NCI-H1694 (cell line): ENCODE measurements at regions not wholly inside any gene's neighbourhood (a gene's known extent, or its start where the extent isn't known, plus 50 kb on each side); places are given as distances from the start of the nearest gene placed in this dataset.
"Not testable (repeated sequence)": the region's sequence is repeated elsewhere in the genome, so short reads cannot be mapped to it uniquely, and the experiment has no call there.

Source experiments
- DNase-seq: peaks from one replicate; lab custom pipeline; 2025; lab: John Stamatoyannopoulos, UW

GRCh38 chr14:87419925-87420324 lies 573.1 kb downstream of the GALC start:
- DNase-seq: no peak

DNA sequence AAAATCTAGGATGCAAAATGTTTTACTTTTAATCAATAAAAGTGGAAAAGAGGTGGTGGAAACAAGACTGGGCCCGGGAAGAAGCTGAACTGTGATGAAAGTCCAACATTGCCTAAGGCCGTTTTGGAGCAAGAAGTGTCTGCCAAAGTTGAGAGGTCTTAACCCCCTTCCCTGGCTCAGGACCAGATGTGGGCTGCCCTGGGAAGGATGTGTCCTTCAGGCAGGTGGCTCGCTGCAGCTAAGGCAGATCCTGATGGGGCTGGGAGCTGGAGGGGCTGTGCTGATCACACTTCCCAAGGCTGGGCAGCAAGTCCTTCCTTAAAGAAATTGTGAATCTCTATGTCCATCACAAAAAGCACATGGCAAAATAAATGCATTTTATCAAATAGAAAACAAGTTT lies 581.6 kb downstream of the GALC start:
- no peak for DNase-seq

DNA sequence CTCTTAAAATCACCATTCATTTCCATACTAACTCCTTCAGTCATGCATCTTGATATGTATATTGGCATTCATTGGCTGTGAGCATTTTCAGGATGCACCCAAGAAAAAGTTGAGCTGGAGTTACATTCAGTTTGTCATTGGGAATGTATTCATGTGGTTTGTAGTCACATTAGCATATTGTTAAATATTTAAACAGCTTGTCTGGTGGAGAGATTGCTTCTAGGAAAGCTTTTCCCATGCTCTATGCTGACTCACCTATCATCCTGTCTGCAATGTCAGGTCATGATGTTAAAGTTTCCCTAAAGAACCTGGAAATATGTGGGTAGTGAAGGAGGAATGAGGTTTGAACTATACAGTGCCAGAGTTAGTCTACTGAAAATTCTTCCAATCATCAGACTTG lies 583.6 kb downstream of the GALC start:
- DNase-seq: no peak

- DNase-seq: no peak
Measured at GRCh38 chr14:87407344-87407743, 585.6 kb downstream of the GALC start.

DNA sequence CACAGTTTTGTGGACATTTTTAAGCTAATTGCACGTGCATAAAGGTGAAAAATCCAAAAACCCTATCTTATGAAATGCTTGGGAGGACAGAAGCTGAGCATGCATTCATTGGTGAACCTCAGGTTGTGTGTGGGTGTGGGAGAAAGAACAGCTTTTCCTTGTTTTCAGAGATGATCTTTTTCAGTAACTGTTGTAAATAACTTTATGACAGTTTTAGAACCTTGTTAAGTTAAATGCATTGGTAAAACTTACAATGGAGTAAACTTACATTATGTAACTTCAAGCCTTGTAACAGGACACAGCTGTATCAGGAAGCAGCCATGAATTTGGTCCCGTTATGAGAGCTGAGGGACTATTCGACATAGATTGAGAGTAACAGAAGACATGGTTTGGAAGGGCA lies 587.4 kb downstream of the GALC start:
- DNase-seq: no peak

GRCh38 chr14:87397499-87397898 lies 595.5 kb downstream of the GALC start:
- no peak for DNase-seq

DNA sequence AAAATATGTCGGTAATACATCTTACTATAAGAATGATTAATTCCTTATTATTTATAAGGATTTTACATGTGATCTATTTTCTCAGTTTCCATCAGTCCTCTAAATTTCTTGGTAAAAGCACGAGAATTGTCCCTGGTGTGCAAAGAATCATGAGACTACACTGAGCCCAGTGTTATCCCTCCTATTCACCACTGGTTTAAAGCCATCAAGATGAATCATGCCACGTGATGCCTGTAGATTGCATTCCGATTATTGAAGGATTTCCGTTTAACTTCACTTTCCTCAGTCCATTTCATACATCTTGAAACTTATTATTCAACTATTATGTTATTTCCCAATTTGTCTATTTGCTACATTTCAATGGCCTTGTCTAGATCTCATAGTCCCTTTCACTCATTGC lies 601.9 kb downstream of the GALC start:
- DNase-seq: no peak

- no peak for DNase-seq
Measured at GRCh38 chr14:87388946-87389345, 604.0 kb downstream of the GALC start.

GRCh38 chr14:87387806-87388205 lies 605.2 kb downstream of the GALC start:
- no peak for DNase-seq

DNA sequence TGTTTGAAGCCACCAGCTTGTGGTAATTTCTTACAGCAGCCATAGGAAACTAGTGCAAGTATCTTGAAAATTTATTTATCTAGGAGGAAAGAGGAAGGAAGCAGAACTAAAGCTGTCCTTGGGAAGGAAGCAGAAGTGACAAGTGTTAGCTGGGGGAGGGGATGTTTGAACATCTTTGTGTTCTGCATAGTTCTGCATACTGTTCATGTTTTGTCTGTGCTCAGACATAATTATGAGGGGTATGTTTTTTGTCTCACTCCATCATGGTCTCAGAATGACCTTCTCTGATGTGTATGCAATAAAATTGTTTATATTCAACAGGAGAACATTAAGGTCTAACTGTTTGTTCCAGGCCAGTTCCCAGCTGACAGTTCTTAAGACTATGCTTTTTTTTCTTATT lies 606.5 kb downstream of the GALC start:
- DNase-seq: no peak

- DNase-seq: no peak
Measured at GRCh38 chr14:87380054-87380453, 612.9 kb downstream of the GALC start.

- no peak for DNase-seq
Measured at GRCh38 chr14:87368751-87369150, 624.2 kb downstream of the GALC start.

- DNase-seq: not testable (repeated sequence)
Measured at GRCh38 chr14:87360246-87360645, 632.7 kb downstream of the GALC start.

GRCh38 chr14:87351007-87351406 lies 642.0 kb downstream of the GALC start:
- no peak for DNase-seq

- DNase-seq: no peak
Measured at GRCh38 chr14:87349921-87350320, 643.1 kb downstream of the GALC start.

DNA sequence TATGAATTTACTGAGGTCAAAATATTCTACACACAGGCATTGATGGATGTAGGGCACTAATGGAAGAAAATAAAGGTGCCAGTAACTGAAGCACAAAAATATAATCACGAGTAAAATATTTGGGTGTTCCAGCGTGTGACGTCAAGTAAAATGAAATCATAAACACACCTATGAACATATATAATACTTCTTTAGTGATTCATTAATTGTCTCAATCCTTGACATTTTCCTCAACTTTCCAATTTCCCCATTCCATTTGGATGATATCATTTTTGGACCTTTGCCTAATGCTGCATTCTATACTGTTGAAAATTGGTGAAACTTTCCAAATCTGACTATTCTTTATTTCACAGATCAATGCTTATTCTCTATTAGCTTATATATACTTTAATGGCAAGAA lies 649.3 kb downstream of the GALC start:
- no peak for DNase-seq

DNA sequence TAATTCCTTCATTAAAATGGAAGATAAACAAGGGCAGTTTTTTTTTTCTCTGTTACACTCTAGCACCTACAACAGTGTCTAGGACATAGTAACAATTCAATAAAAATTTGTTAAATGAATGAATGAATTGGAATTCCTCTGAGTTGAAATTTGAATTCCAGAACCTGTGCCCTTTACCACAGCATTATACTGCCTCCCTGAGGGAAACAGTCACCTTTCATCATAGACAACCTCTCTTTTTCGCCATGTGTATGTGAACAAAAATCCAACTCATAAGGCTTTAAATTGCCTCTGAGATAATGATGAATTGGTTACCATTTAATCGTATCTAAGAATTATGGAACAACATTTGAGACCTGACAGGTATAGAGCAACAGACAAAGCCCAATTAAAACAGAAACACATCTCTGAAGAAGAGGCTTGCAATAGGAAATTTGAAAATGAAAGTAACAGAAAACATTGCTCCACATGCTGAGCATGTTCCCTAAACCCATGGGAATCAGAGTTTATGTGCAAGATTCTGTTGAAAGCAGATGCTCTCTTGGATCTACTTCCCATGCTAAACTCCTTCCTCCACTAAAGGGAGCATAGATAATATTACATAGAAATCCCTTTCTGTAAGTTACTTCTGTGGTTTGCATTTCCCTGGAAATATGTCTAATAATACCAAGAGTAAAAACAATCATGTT lies 657.8 kb downstream of the GALC start:
- DNase-seq: peak; percentile 57

DNA sequence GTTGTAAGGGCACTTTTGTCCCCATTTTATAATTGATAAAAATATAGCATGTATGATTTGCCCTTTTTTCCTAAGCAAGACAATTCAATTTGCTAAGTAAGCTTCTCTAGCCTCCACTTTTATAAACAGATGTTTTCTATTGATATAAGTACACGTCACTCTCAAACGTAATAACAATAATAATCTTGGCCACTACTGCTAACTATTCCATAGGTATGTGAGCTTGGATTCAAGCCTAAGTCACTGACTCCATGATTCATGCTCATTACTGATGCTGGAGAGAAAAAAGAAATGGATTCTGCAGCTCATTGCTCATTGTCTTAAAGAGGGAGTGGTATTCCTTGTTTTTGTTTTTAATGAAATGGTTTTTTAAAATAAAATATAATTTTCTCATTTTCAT lies 661.0 kb downstream of the GALC start:
- no peak for DNase-seq

- peak; percentile 18 for DNase-seq
Measured at GRCh38 chr14:87325741-87326140, 667.2 kb downstream of the GALC start.

DNA sequence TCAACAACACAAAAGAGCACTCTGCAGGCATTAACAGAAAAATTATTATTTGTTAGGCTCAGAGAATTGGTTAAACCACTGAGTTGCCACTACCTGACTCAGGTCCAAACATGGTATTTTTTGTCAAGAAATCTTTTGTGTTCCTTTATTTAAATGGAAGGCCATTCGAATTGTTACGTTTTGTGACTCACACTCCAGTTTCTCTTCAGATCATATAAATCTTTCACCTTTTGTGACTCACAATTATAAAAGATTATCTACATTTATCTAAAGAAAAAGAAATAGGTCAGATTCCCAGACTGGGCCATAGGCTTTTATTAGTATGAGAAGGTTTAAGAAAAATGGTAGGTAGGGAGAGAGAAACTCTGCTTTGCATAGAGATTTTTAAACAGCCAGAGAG lies 669.8 kb downstream of the GALC start:
- no peak for DNase-seq

- DNase-seq: no peak
Measured at GRCh38 chr14:87321548-87321947, 671.4 kb downstream of the GALC start.

DNA sequence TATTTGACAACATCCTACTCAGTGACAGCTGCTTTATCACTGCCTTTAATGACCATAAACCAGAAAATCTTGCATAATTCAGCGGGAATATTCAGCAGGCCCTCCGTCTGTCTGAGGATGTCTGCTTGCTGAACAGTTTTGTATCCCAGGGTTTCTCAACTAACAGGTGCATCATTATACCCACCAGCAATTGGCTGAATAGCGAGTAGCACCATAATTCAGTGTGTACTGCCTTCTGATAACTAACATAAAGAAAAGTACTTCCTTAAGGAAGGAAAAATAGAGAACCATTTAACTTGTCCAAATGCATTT lies 680.1 kb downstream of the GALC start:
- no peak for DNase-seq

DNA sequence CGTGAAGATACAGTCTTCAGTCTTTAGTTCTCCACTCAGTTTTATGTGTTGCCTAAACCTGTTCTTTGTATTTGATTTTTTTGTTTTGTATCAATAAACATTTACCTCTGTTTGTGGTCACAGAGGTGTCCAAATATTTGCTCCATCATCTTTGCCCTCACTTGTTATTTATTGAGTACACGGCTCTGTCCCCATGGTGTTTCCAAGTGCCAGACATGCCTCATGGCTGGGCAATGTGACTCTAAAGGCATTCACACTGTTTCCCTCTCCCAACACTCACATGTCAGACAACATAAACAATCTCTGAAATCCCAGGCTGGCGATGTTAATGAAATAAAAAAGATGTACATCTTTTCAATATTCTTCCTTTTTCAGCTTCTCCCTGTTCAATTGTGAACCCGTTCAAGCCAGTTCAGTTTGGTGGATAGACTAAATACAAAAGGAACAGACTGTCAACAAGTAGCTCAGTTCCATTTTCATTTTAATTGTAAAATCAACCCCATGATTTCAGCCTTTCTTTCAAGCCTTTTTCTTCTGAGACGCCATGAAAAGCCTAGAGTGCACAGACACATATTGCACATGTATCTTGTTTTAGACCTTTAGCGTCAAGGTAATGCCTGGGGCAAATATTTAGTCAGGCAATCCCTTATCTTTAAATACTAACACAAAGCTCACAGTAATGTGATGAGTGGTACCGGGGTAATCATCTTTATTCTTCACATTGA lies 680.7 kb downstream of the GALC start:
- DNase-seq: no peak

DNA sequence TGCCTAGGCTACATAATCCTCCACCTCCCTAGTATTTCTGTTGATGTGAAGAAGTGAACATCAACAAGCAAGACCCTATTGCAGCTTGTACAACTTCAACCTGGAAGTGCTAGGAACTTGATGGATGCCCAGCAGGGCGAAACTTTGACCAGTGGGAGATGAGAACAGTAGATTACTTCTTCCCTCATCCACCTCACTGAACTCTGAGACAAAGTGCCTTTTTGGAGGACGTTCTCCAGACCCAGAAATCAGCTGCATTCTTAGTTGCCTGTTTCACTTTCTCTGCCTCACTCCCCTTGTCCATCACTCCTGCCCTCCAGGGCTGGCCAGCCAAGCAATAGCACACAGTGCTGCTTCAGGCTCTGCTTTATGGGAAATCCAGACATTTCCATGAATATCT lies 683.4 kb downstream of the GALC start:
- no peak for DNase-seq
